Adrenal gland (tissue), 5 donors: ENCODE measurements at regions not wholly inside any gene's neighbourhood (a gene's known extent, or its start where the extent isn't known, plus 50 kb on each side); places are given as distances from the start of the nearest gene placed in this dataset.

Experiments used
- POLR2A ChIP-seq, 2 donors: fragments of 450-650 bp; IDR thresholded peaks; one replicate each; pipeline ENCODE4 v1.6.1; 2017; ENCODE audit warnings: antibody characterized with exemption in 2 of 2, mild to moderate bottlenecking in 2 of 2, moderate library complexity in 1 of 2
- TF ChIP-seq, protein P1 (sequence below), 6 experiments: fragments of 450-650 bp in 4 of 6; fragments of 200-600 bp in 2 of 6; sonication (generic) in 1 of 6; IDR thresholded peaks; 1 replicate in 5 of 6; 2 replicates in 1 of 6; pipeline versions ENCODE4 v1.5.1 to v1.8.0; 2016 to 2021; ENCODE audit warnings: antibody characterized with exemption in 6 of 6, mild to moderate bottlenecking in 2 of 6, moderate library complexity in 1 of 6
- donor health status: DM: no; HTN: no; CAD: no.

DNA sequence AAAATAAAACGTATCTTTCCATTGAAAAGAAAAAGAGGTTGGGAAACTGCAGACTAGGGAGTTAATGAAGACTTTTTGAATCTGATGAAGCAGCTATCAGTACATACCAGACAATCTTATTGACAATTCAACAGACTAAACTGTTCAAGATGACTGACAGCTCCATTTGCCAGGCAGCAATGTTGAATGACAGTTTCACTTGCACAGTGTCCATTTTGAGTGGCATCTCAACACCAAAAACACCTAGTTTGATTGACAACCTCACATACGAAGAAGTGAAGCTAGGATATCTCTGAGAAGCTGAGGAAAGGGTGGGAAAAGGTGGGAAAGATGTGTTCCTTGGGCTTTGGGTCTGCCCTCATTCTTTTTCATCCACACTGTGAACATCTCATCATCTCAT, 315.0 kb upstream of the SYT4 start:
- TF ChIP-seq, protein P1, sequence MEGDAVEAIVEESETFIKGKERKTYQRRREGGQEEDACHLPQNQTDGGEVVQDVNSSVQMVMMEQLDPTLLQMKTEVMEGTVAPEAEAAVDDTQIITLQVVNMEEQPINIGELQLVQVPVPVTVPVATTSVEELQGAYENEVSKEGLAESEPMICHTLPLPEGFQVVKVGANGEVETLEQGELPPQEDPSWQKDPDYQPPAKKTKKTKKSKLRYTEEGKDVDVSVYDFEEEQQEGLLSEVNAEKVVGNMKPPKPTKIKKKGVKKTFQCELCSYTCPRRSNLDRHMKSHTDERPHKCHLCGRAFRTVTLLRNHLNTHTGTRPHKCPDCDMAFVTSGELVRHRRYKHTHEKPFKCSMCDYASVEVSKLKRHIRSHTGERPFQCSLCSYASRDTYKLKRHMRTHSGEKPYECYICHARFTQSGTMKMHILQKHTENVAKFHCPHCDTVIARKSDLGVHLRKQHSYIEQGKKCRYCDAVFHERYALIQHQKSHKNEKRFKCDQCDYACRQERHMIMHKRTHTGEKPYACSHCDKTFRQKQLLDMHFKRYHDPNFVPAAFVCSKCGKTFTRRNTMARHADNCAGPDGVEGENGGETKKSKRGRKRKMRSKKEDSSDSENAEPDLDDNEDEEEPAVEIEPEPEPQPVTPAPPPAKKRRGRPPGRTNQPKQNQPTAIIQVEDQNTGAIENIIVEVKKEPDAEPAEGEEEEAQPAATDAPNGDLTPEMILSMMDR (IDR thresholded peaks at IDR 0.05): no peak
- no peak for TF ChIP-seq POLR2A (IDR thresholded peaks at IDR 0.05)
